Parathyroid adenoma (tissue), 2 donors: ENCODE measurements at regions not wholly inside any gene's neighbourhood (a gene's known extent, or its start where the extent isn't known, plus 50 kb on each side); places are given as distances from the start of the nearest gene placed in this dataset.
"Not testable (repeated sequence)": the region's sequence is repeated elsewhere in the genome, so short reads cannot be mapped to it uniquely, and the experiment has no call there.

Experiments used
- H2AFZ ChIP-seq: fragments of 300-600 bp; sonication (generic); one replicate; pipeline ENCODE4 v1.7.0; 2017; ENCODE audit warnings: antibody characterized with exemption, mild to moderate bottlenecking
- H3K27ac ChIP-seq: fragments of 300-600 bp; sonication (generic); one replicate; pipeline ENCODE4 v1.7.0; 2017
- H3K27me3 ChIP-seq: fragments of 300-600 bp; sonication (generic); one replicate; pipeline ENCODE4 v1.7.0; 2017; ENCODE audit warnings: low read length; ENCODE audit not compliant: control insufficient read depth, insufficient read depth
- H3K36me3 ChIP-seq: fragments of 300-600 bp; sonication (generic); one replicate; pipeline ENCODE4 v1.7.0; 2017; ENCODE audit warnings: low read length; ENCODE audit not compliant: control insufficient read depth, insufficient read depth
- H3K4me1 ChIP-seq: fragments of 300-600 bp; sonication (generic); one replicate; pipeline ENCODE4 v1.7.0; 2017; ENCODE audit warnings: control low read depth
- H3K4me2 ChIP-seq: fragments of 300-600 bp; sonication (generic); one replicate; pipeline ENCODE4 v1.7.0; 2017; ENCODE audit warnings: low read length
- H3K4me3 ChIP-seq: fragments of 300-600 bp; sonication (generic); one replicate; pipeline ENCODE4 v1.7.0; 2017; ENCODE audit warnings: low read depth, low read length
- H3K79me2 ChIP-seq: fragments of 300-600 bp; sonication (generic); one replicate; pipeline ENCODE4 v1.7.0; 2017; ENCODE audit warnings: control low read depth
- H3K9ac ChIP-seq: fragments of 300-600 bp; sonication (generic); one replicate; pipeline ENCODE4 v1.7.0; 2017; ENCODE audit warnings: mild to moderate bottlenecking
- H3K9me3 ChIP-seq: fragments of 300-600 bp; sonication (generic); one replicate; pipeline ENCODE4 v1.7.0; 2017; ENCODE audit warnings: low read length; ENCODE audit not compliant: control insufficient read depth
- CTCF ChIP-seq: fragments of 300-600 bp; sonication (generic); IDR thresholded peaks from one replicate; pipeline ENCODE4 v1.7.0; 2017; ENCODE audit warnings: antibody characterized with exemption, mild to moderate bottlenecking
- donor health status: primary hyperparathyroidism.

GRCh38 chr6:80792151-80792550 is 685.7 kb downstream of the BCKDHB start:
- Histone ChIP-seq H3K4me3 (no peak overlapping the region), H2AFZ (no peak overlapping the region), H3K27me3 (no peaks in the 10 kb centered on the region), H3K9me3 (no peaks in the 10 kb centered on the region), H3K79me2 (no peaks in the 10 kb centered on the region), H3K4me1 (no peaks in the 10 kb centered on the region), H3K4me2 (no peak overlapping the region), H3K9ac (no peak overlapping the region), H3K27ac (no peak overlapping the region), H3K36me3 (no peaks in the 10 kb centered on the region)
- no peak for TF ChIP-seq CTCF

- Histone ChIP-seq H3K27ac (no peak overlapping the region), H3K9ac (no peak overlapping the region), H3K9me3 (no peaks in the 10 kb centered on the region), H3K79me2 (no peaks in the 10 kb centered on the region), H3K27me3 (no peaks in the 10 kb centered on the region), H3K4me1 (no peaks in the 10 kb centered on the region), H3K4me2 (no peak overlapping the region), H3K36me3 (no peaks in the 10 kb centered on the region), H3K4me3 (no peak overlapping the region), H2AFZ (no peak overlapping the region)
- TF ChIP-seq CTCF: no peak
Measured at GRCh38 chr6:80789912-80790570, 683.6 kb downstream of the BCKDHB start.

- not testable (repeated sequence) for H2AFZ ChIP-seq, H3K4me3 ChIP-seq, H3K27me3 ChIP-seq, H3K4me2 ChIP-seq, H3K27ac ChIP-seq, H3K4me1 ChIP-seq, H3K9me3 ChIP-seq, H3K36me3 ChIP-seq, H3K79me2 ChIP-seq, H3K9ac ChIP-seq
Measured at GRCh38 chr6:80783271-80783670, 676.8 kb downstream of the BCKDHB start.

- H3K9me3 ChIP-seq: no peaks in the 10 kb centered on the region
- no peak overlapping the region for H2AFZ ChIP-seq
- H3K9ac ChIP-seq: no peak overlapping the region
- no peak for TF ChIP-seq CTCF
- H3K4me1 ChIP-seq: no peaks in the 10 kb centered on the region
- H3K79me2 ChIP-seq: no peaks in the 10 kb centered on the region
- no peaks in the 10 kb centered on the region for H3K27me3 ChIP-seq
- no peak overlapping the region for H3K27ac ChIP-seq
- H3K4me2 ChIP-seq: no peak overlapping the region
- no peak overlapping the region for H3K4me3 ChIP-seq
- no peaks in the 10 kb centered on the region for H3K36me3 ChIP-seq
Measured at GRCh38 chr6:80771941-80772340, 665.5 kb downstream of the BCKDHB start.

GRCh38 chr6:80769106-80769505 is 662.6 kb downstream of the BCKDHB start:
- H3K4me1 ChIP-seq: no peaks in the 10 kb centered on the region
- no peak overlapping the region for H3K4me3 ChIP-seq
- H3K36me3 ChIP-seq: no peaks in the 10 kb centered on the region
- H3K4me2 ChIP-seq: no peak overlapping the region
- no peaks in the 10 kb centered on the region for H3K79me2 ChIP-seq
- no peak overlapping the region for H3K27ac ChIP-seq
- TF ChIP-seq CTCF: no peak
- H2AFZ ChIP-seq: no peak overlapping the region
- H3K9me3 ChIP-seq: no peaks in the 10 kb centered on the region
- no peak overlapping the region for H3K9ac ChIP-seq
- no peaks in the 10 kb centered on the region for H3K27me3 ChIP-seq
